Spinal cord (tissue), 9 donors: ENCODE measurements at regions not wholly inside any gene's neighbourhood (a gene's known extent, or its start where the extent isn't known, plus 50 kb on each side); places are given as distances from the start of the nearest gene placed in this dataset.

ENCODE experiments used
- DNase-seq, 6 donors: peaks; one replicate each; pipeline versions ENCODE4 v3.0.0 to v3.0.0-alpha.2; 2013 to 2015; ENCODE audit warnings: low spot score in 6 of 6, low read depth in 4 of 6
- H3K27ac ChIP-seq: one replicate; pipeline ENCODE4 v1.5.1; 2013; ENCODE audit warnings: low read depth, low read length, control low read depth
- H3K27me3 ChIP-seq: one replicate; pipeline ENCODE4 v1.6.1; 2013; ENCODE audit warnings: low read length; ENCODE audit not compliant: control insufficient read depth, insufficient read depth
- H3K36me3 ChIP-seq: one replicate; pipeline ENCODE4 v1.6.1; 2013; ENCODE audit warnings: low read length; ENCODE audit not compliant: control insufficient read depth, insufficient read depth
- H3K4me1 ChIP-seq: one replicate; pipeline ENCODE4 v1.6.1; 2013; ENCODE audit warnings: low read length; ENCODE audit not compliant: control insufficient read depth, insufficient read depth
- H3K4me3 ChIP-seq: one replicate; pipeline ENCODE4 v1.5.1; 2013; ENCODE audit warnings: low read depth, low read length, control low read depth
- H3K9me3 ChIP-seq: one replicate; pipeline ENCODE4 v1.6.1; 2013; ENCODE audit warnings: low read length; ENCODE audit not compliant: control insufficient read depth, insufficient read depth
- WGBS: methylation state at CpG from one replicate; pipeline ENCODE4 v1.1.5; 2013; ENCODE audit warnings: missing lambda C conversion rate; ENCODE audit not compliant: insufficient coverage; 5-methylcytosine and 5-hydroxymethylcytosine counted together
- donor health status: healthy.

GRCh38 chr1:191697556-191697955, 460.7 kb upstream of the RGS18 start:
- Histone ChIP-seq H3K36me3 (no peaks in the 10 kb centered on the region), H3K27me3 (no peaks in the 10 kb centered on the region), H3K9me3 (no peaks in the 10 kb centered on the region), H3K27ac (no peak overlapping the region), H3K4me3 (no peak overlapping the region), H3K4me1 (no peaks in the 10 kb centered on the region)
- no peak for DNase-seq

- Histone ChIP-seq H3K4me3 (no peak overlapping the region), H3K27me3 (no peaks in the 10 kb centered on the region), H3K4me1 (no peaks in the 10 kb centered on the region), H3K9me3 (no peaks in the 10 kb centered on the region), H3K27ac (no peak overlapping the region), H3K36me3 (no peaks in the 10 kb centered on the region)
- no peak for DNase-seq
- no CpG with 5 or more reads among the region's 1 CpG for WGBS
Observed at GRCh38 chr1:191698246-191698645, 460.0 kb upstream of the RGS18 start.

- Histone ChIP-seq H3K36me3 (no peaks in the 10 kb centered on the region), H3K4me3 (no peak overlapping the region), H3K27ac (no peak overlapping the region), H3K4me1 (no peaks in the 10 kb centered on the region), H3K27me3 (no peaks in the 10 kb centered on the region), H3K9me3 (no peaks in the 10 kb centered on the region)
- WGBS: no CpG with 5 or more reads among the region's 1 CpG
- no peak for DNase-seq
Observed at GRCh38 chr1:191699343-191699742, 458.9 kb upstream of the RGS18 start.

- H3K27me3 ChIP-seq: no peaks in the 10 kb centered on the region
- WGBS: 100% methylated on average over 3 of the region's 3 CpGs
- H3K27ac ChIP-seq: no peak overlapping the region
- no peak for DNase-seq
- no peak overlapping the region for H3K4me3 ChIP-seq
- no peaks in the 10 kb centered on the region for H3K36me3 ChIP-seq
- H3K9me3 ChIP-seq: no peaks in the 10 kb centered on the region
- no peaks in the 10 kb centered on the region for H3K4me1 ChIP-seq
Observed at GRCh38 chr1:191700922-191701321, 457.3 kb upstream of the RGS18 start.

- Histone ChIP-seq H3K27me3 (no peaks in the 10 kb centered on the region), H3K36me3 (no peaks in the 10 kb centered on the region), H3K9me3 (no peaks in the 10 kb centered on the region), H3K4me1 (no peaks in the 10 kb centered on the region), H3K27ac (no peak overlapping the region), H3K4me3 (no peak overlapping the region)
- no CpG with 5 or more reads among the region's 2 CpGs for WGBS
- no peak for DNase-seq
Observed at GRCh38 chr1:191702124-191702523, 456.1 kb upstream of the RGS18 start.

- H3K27me3 ChIP-seq: no peaks in the 10 kb centered on the region
- H3K9me3 ChIP-seq: no peaks in the 10 kb centered on the region
- no peak overlapping the region for H3K27ac ChIP-seq
- no peaks in the 10 kb centered on the region for H3K4me1 ChIP-seq
- no peak for DNase-seq
- no peaks in the 10 kb centered on the region for H3K36me3 ChIP-seq
- H3K4me3 ChIP-seq: no peak overlapping the region
- WGBS: 100% methylated on average over 1 of the region's 2 CpGs
Observed at GRCh38 chr1:191707288-191707687, 451.0 kb upstream of the RGS18 start.

GRCh38 chr1:191709215-191709614, 449.0 kb upstream of the RGS18 start:
- no peaks in the 10 kb centered on the region for H3K27me3 ChIP-seq
- WGBS: 44% methylated on average over 2 of the region's 2 CpGs
- no peak overlapping the region for H3K4me3 ChIP-seq

GRCh38 chr1:191711961-191712360, 446.3 kb upstream of the RGS18 start:
- Histone ChIP-seq H3K36me3 (no peaks in the 10 kb centered on the region), H3K4me1 (no peaks in the 10 kb centered on the region), H3K9me3 (no peaks in the 10 kb centered on the region), H3K4me3 (no peak overlapping the region), H3K27me3 (no peaks in the 10 kb centered on the region), H3K27ac (no peak overlapping the region)
- WGBS: 100% methylated on average over 2 of the region's 6 CpGs
- DNase-seq: no peak

More at GRCh38 chr1:191709215-191709614, 449.0 kb upstream of the RGS18 start:
- Histone ChIP-seq H3K27ac (no peak overlapping the region), H3K4me1 (no peaks in the 10 kb centered on the region), H3K36me3 (no peaks in the 10 kb centered on the region), H3K9me3 (no peaks in the 10 kb centered on the region)
- DNase-seq: peak in 4 of 6 donors; percentile 2 to 51 (median 7)

GRCh38 chr1:191714845-191715244, 443.4 kb upstream of the RGS18 start:
- DNase-seq: no peak
- no peaks in the 10 kb centered on the region for H3K9me3 ChIP-seq
- H3K27me3 ChIP-seq: no peaks in the 10 kb centered on the region
- H3K4me1 ChIP-seq: no peaks in the 10 kb centered on the region
- no peaks in the 10 kb centered on the region for H3K36me3 ChIP-seq
- no peak overlapping the region for H3K4me3 ChIP-seq
- WGBS: no CpG with 5 or more reads among the region's 2 CpGs
- H3K27ac ChIP-seq: no peak overlapping the region

GRCh38 chr1:191729742-191730141, 428.5 kb upstream of the RGS18 start:
- H3K9me3 ChIP-seq: no peaks in the 10 kb centered on the region
- no peaks in the 10 kb centered on the region for H3K4me1 ChIP-seq
- H3K27ac ChIP-seq: no peak overlapping the region
- no peaks in the 10 kb centered on the region for H3K36me3 ChIP-seq
- no peak overlapping the region for H3K4me3 ChIP-seq
- no peaks in the 10 kb centered on the region for H3K27me3 ChIP-seq
- no CpG with 5 or more reads among the region's 3 CpGs for WGBS
- no peak for DNase-seq
